Loucy (cell line): ENCODE measurements at regions not wholly inside any gene's neighbourhood (a gene's known extent, or its start where the extent isn't known, plus 50 kb on each side); places are given as distances from the start of the nearest gene placed in this dataset.

Experiments used
- H2AFZ ChIP-seq: fragments of 200-600 bp; sonication (generic); 2 replicates; pipeline ENCODE4 v1.6.0; 2016; ENCODE audit warnings: antibody characterized with exemption, mild to moderate bottlenecking, low read length, moderate library complexity
- H3F3A ChIP-seq: fragments of 200-600 bp; 2 replicates; pipeline ENCODE4 v1.6.0; 2016; ENCODE audit warnings: antibody characterized with exemption, low read depth, mild to moderate bottlenecking
- H3K27me3 ChIP-seq: fragments of 200-600 bp; sonication (generic); 2 replicates; pipeline ENCODE4 v1.6.1; 2014; ENCODE audit warnings: low read length, mild to moderate bottlenecking; ENCODE audit not compliant: insufficient read depth, poor library complexity, severe bottlenecking
- H3K36me3 ChIP-seq: fragments of 200-600 bp; sonication (generic); 2 replicates; pipeline ENCODE4 v1.6.1; 2016; ENCODE audit warnings: low read length; ENCODE audit not compliant: insufficient read depth
- H3K4me1 ChIP-seq: fragments of 200-600 bp; sonication (generic); 2 replicates; pipeline ENCODE4 v1.5.1; 2014; ENCODE audit warnings: low read length, mild to moderate bottlenecking; ENCODE audit not compliant: insufficient read depth, poor library complexity, severe bottlenecking
- H3K4me2 ChIP-seq: fragments of 200-600 bp; sonication (generic); 2 replicates; pipeline ENCODE4 v1.6.0; 2014; ENCODE audit warnings: antibody characterized with exemption, low read length, low read depth, mild to moderate bottlenecking; ENCODE audit not compliant: poor library complexity, severe bottlenecking
- H3K4me3 ChIP-seq: fragments of 200-600 bp; sonication (generic); 2 replicates; pipeline ENCODE4 v1.5.1; 2014; ENCODE audit warnings: low read length, mild to moderate bottlenecking, mixed read lengths; ENCODE audit not compliant: poor library complexity, severe bottlenecking
- H3K79me2 ChIP-seq: fragments of 200-600 bp; sonication (generic); 2 replicates; pipeline ENCODE4 v1.6.1; 2014; ENCODE audit warnings: low read length; ENCODE audit not compliant: insufficient read depth
- H3K9ac ChIP-seq: fragments of 200-600 bp; sonication (generic); 2 replicates; pipeline ENCODE4 v1.6.0; 2014; ENCODE audit warnings: mild to moderate bottlenecking, low read depth, low read length, moderate library complexity; ENCODE audit not compliant: poor library complexity, severe bottlenecking
- H3K9me2 ChIP-seq: fragments of 200-600 bp; sonication (generic); replicated peaks from 2 replicates; pipeline ENCODE4 v1.6.1; 2016; ENCODE audit warnings: low read depth, low read length, mixed read lengths
- H3K9me3 ChIP-seq: fragments of 200-600 bp; sonication (generic); 2 replicates; pipeline ENCODE4 v1.6.1; 2014; ENCODE audit warnings: mild to moderate bottlenecking, antibody characterized with exemption, low read length, low read depth; ENCODE audit not compliant: insufficient read depth
- H4K20me1 ChIP-seq: fragments of 200-600 bp; sonication (generic); 2 replicates; pipeline ENCODE4 v1.6.0; 2014; ENCODE audit warnings: antibody characterized with exemption, low read length, mild to moderate bottlenecking; ENCODE audit not compliant: insufficient read depth, poor library complexity, severe bottlenecking
- CTCF ChIP-seq: fragments of 200-600 bp; sonication (generic); conservative IDR thresholded peaks from 2 replicates; pipeline ENCODE4 v1.5.1; 2014; ENCODE audit warnings: mild to moderate bottlenecking, antibody characterized with exemption, low read length
- EZH2phosphoT487 ChIP-seq: fragments of 200-600 bp; IDR thresholded peaks from 2 replicates; pipeline ENCODE4 v1.6.1; 2018; ENCODE audit warnings: antibody characterized with exemption, mild to moderate bottlenecking, moderate library complexity, borderline replicate concordance

GRCh38 chr10:127802531-127803095 lies 65.6 kb downstream of the FOXI2 start:
- H3F3A ChIP-seq, result no peaks in the 10 kb centered on the region
- H3K4me2 ChIP-seq, result no peak overlapping the region
- no peaks in the 10 kb centered on the region for H3K27me3 ChIP-seq
- H2AFZ ChIP-seq, result no peak overlapping the region
- H3K9me3 ChIP-seq, result no peaks in the 10 kb centered on the region
- no peaks in the 10 kb centered on the region for H3K36me3 ChIP-seq
- H3K9ac ChIP-seq, result no peak overlapping the region
- no peaks in the 10 kb centered on the region for H3K4me1 ChIP-seq
- TF ChIP-seq EZH2phosphoT487, result no peak
- no peak for TF ChIP-seq CTCF
- H3K79me2 ChIP-seq, result no peaks in the 10 kb centered on the region
- no peaks in the 10 kb centered on the region for H3K9me2 ChIP-seq
- no peaks in the 10 kb centered on the region for H4K20me1 ChIP-seq
- H3K4me3 ChIP-seq, result no peak overlapping the region

GRCh38 chr10:127804696-127805095 lies 67.7 kb downstream of the FOXI2 start:
- no peaks in the 10 kb centered on the region for H3K9me2 ChIP-seq
- no peak overlapping the region for H3K4me2 ChIP-seq
- H3F3A ChIP-seq, result no peaks in the 10 kb centered on the region
- no peak overlapping the region for H3K9ac ChIP-seq
- H3K79me2 ChIP-seq, result no peaks in the 10 kb centered on the region
- H3K4me3 ChIP-seq, result no peak overlapping the region
- H3K36me3 ChIP-seq, result no peaks in the 10 kb centered on the region
- no peak overlapping the region for H2AFZ ChIP-seq
- no peaks in the 10 kb centered on the region for H3K4me1 ChIP-seq
- H3K9me3 ChIP-seq, result no peaks in the 10 kb centered on the region
- no peaks in the 10 kb centered on the region for H4K20me1 ChIP-seq
- TF ChIP-seq EZH2phosphoT487 (no peak), CTCF (no peak)
- no peaks in the 10 kb centered on the region for H3K27me3 ChIP-seq

GRCh38 chr10:127805950-127806349 lies 69.0 kb downstream of the FOXI2 start:
- H3K4me3 ChIP-seq, result no peak overlapping the region
- H3K9me2 ChIP-seq, result no peaks in the 10 kb centered on the region
- no peak overlapping the region for H3K9ac ChIP-seq
- H3K27me3 ChIP-seq, result no peaks in the 10 kb centered on the region
- TF ChIP-seq EZH2phosphoT487, result no peak
- no peak for TF ChIP-seq CTCF
- H3K9me3 ChIP-seq, result no peaks in the 10 kb centered on the region
- no peak overlapping the region for H3K4me2 ChIP-seq
- no peaks in the 10 kb centered on the region for H4K20me1 ChIP-seq
- no peaks in the 10 kb centered on the region for H3K36me3 ChIP-seq
- H3K79me2 ChIP-seq, result no peaks in the 10 kb centered on the region
- no peaks in the 10 kb centered on the region for H3F3A ChIP-seq
- H3K4me1 ChIP-seq, result no peaks in the 10 kb centered on the region
- no peak overlapping the region for H2AFZ ChIP-seq
